A549 (cell line): ENCODE measurements at regions not wholly inside any gene's neighbourhood (a gene's known extent, or its start where the extent isn't known, plus 50 kb on each side); places are given as distances from the start of the nearest gene placed in this dataset.

ENCODE experiments used
- ATAC-seq, 2 experiments: fragments of 200-7000 bp in 1 of 2; fragments of >200 bp in 1 of 2; cut with Nextera tagmentation in 1 of 2; cut with Tn5 transposase in 1 of 2; 3 replicates each; pipeline versions ENCODE4 v1.8.0 to v1.9.1; 2018 to 2020; ENCODE audit warnings: mild to moderate bottlenecking in 1 of 2, moderate library complexity in 1 of 2
- CTCF ChIA-PET: fragments of 300-600 bp; sonication (Branson Sonifier 250); formaldehyde crosslinking; extraction: SDS; loops from one replicate; lab custom pipeline; 2021; ENCODE audit warnings: antibody characterized with exemption, inconsistent platforms; lab: Yijun Ruan, JAX
- POLR2A ChIA-PET: fragments of 350-600 bp; formaldehyde crosslinking; extraction: SDS; loops from one replicate; lab custom pipeline; 2021; ENCODE audit warnings: antibody characterized with exemption, inconsistent platforms; lab: Yijun Ruan, JAX
- DNase-seq, 2 experiments: peaks; one replicate each; pipeline versions ENCODE4 v3.0.0 to v3.0.0-alpha.2; 2011 to 2016; ENCODE audit warnings: low read depth in 1 of 2, low spot score in 1 of 2
- FAIRE-seq: peaks from 2 replicates; lab custom pipeline; 2011; peaks lifted over from hg19 to GRCh38; lab: Jason Lieb, UNC
- H3K27ac ChIP-seq, 2 experiments: fragments of >200 bp; sonication (Bioruptor Twin); formaldehyde crosslinking; 3 replicates each; pipeline ENCODE4 v1.5.1; 2016 to 2017
- H3K4me1 ChIP-seq: fragments of >200 bp; sonication (Bioruptor Twin); formaldehyde crosslinking; 3 replicates; pipeline ENCODE4 v1.6.1; 2016
- H3K4me2 ChIP-seq: fragments of >200 bp; sonication (Bioruptor Twin); formaldehyde crosslinking; 3 replicates; pipeline ENCODE4 v1.6.1; 2016
- H3K4me3 ChIP-seq: fragments of >200 bp; sonication (Bioruptor Twin); formaldehyde crosslinking; 3 replicates; pipeline ENCODE4 v1.5.1; 2016
- H3K9me3 ChIP-seq: fragments of >200 bp; sonication (Bioruptor Twin); formaldehyde crosslinking; 3 replicates; pipeline ENCODE4 v1.6.1; 2016
- CBX8 ChIP-seq: fragments of 200-600 bp; sonication (generic); IDR thresholded peaks from 2 replicates; pipeline ENCODE4 v1.6.1; 2016
- ESRRA ChIP-seq: fragments of 150-350 bp; IDR thresholded peaks from 2 replicates; pipeline ENCODE4 v1.6.1; 2014; ENCODE audit warnings: mild to moderate bottlenecking, low read length, borderline replicate concordance
- FOXS1 ChIP-seq: fragments of 250-450 bp; sonication (Bioruptor Pico); IDR thresholded peaks from 2 replicates; pipeline ENCODE4 v1.5.0; 2020; ENCODE audit warnings: mild to moderate bottlenecking, moderate library complexity
- GATA3 ChIP-seq: IDR thresholded peaks from 2 replicates; pipeline ENCODE4 v1.6.1; 2012; ENCODE audit warnings: borderline replicate concordance
- HDAC2 ChIP-seq: fragments of 200-600 bp; sonication (generic); IDR thresholded peaks from 2 replicates; pipeline ENCODE4 v1.6.1; 2016
- HOXB5 ChIP-seq: fragments of 250-450 bp; sonication (Bioruptor Pico); IDR thresholded peaks from 2 replicates; pipeline ENCODE4 v1.5.0; 2020; ENCODE audit warnings: mild to moderate bottlenecking, moderate library complexity
- JUN ChIP-seq, 2 experiments: fragments of >200 bp; sonication (Bioruptor Twin); formaldehyde crosslinking; IDR thresholded peaks; 2 replicates in 1 of 2; 3 replicates in 1 of 2; pipeline ENCODE4 v1.6.1; 2016 to 2017
- KDM1A ChIP-seq: fragments of 200-600 bp; sonication (generic); IDR thresholded peaks from 2 replicates; pipeline ENCODE4 v1.6.1; 2016; ENCODE audit warnings: low read depth, mild to moderate bottlenecking
- MYC ChIP-seq: IDR thresholded peaks from 2 replicates; pipeline ENCODE4 v1.6.1; 2012; ENCODE audit warnings: mild to moderate bottlenecking, inconsistent platforms, low read length, improper control_type of control experiment, borderline replicate concordance
- POLR2AphosphoS2 ChIP-seq: conservative IDR thresholded peaks from 2 replicates; pipeline ENCODE4 v1.6.1; 2012; ENCODE audit warnings: low read length, improper control_type of control experiment, inconsistent platforms
- RAD21 ChIP-seq, 2 experiments: fragments of >200 bp in 1 of 2; sonication (Bioruptor Twin) in 1 of 2; formaldehyde crosslinking in 1 of 2; IDR thresholded peaks in 1 of 2; conservative IDR thresholded peaks in 1 of 2; 2 replicates in 1 of 2; 3 replicates in 1 of 2; pipeline ENCODE4 v1.6.1; 2012 to 2018; ENCODE audit warnings: inconsistent platforms in 1 of 2
- TFCP2L1 ChIP-seq: fragments of 250-450 bp; sonication (Bioruptor Pico); IDR thresholded peaks from 2 replicates; pipeline ENCODE4 v1.5.0; 2021; ENCODE audit warnings: mild to moderate bottlenecking
- ZC3H11A ChIP-seq: fragments of 450-650 bp; IDR thresholded peaks from 2 replicates; pipeline ENCODE4 v1.6.1; 2014; ENCODE audit warnings: antibody characterized with exemption, mild to moderate bottlenecking
- ZFP36 ChIP-seq: fragments of 450-650 bp; IDR thresholded peaks from 2 replicates; pipeline ENCODE4 v1.6.1; 2014; ENCODE audit warnings: borderline replicate concordance; ENCODE audit not compliant: partially characterized antibody
- ZSCAN20 ChIP-seq: fragments of 250-450 bp; sonication (Bioruptor Pico); IDR thresholded peaks from 2 replicates; pipeline ENCODE4 v1.8.0; 2022; ENCODE audit warnings: mild to moderate bottlenecking, moderate library complexity
- WGBS: methylation state at CpG from one replicate; pipeline ENCODE4 v1.1.6; 2017; ENCODE audit errors: missing lambda C conversion rate; 5-methylcytosine and 5-hydroxymethylcytosine counted together

GRCh38 chr3:19641408-19641807 is 292.6 kb downstream of the EFHB start:
- H3K4me1 ChIP-seq, result no peaks in the 10 kb centered on the region
- no peak overlapping the region for H3K4me2 ChIP-seq
- H3K9me3 ChIP-seq, result peaks cover 5% of the 10 kb centered on the region; the same call in 1 of the 3 replicates
- ATAC-seq (no peak), DNase-seq (no peak), FAIRE-seq (no peak)
- H3K4me3 ChIP-seq, result no peak overlapping the region
- POLR2A ChIA-PET, result no interaction called here
- CTCF ChIA-PET, result no interaction called here
- no peak overlapping the region for H3K27ac ChIP-seq
- TF ChIP-seq MYC, result no peak
- TF ChIP-seq FOXS1, result no peak
- no peak for TF ChIP-seq HDAC2
- no peak for TF ChIP-seq ZFP36
- TF ChIP-seq ESRRA, result no peak
- no peak for TF ChIP-seq POLR2AphosphoS2
- 2% methylated on average over 2 of the region's 2 CpGs for WGBS

- POLR2A ChIA-PET, result no interaction called here
- no peak overlapping the region for H3K4me3 ChIP-seq
- 14% methylated on average over 5 of the region's 5 CpGs for WGBS
- H3K4me1 ChIP-seq, result no peaks in the 10 kb centered on the region
- no peak overlapping the region for H3K4me2 ChIP-seq
- no peak overlapping the region for H3K27ac ChIP-seq
- ATAC-seq (no peak), FAIRE-seq (no peak), DNase-seq (no peak)
- CTCF ChIA-PET, result interaction anchor here (0.6 kb wide), 1 partner anchor 159 kb away, joined by 3 read pairs; no protein-coding TSS in a partner anchor
- H3K9me3 ChIP-seq, result no peaks in the 10 kb centered on the region
- no peak for TF ChIP-seq RAD21 (conservative IDR thresholded peaks at IDR 0.05 in 1 of 2, IDR thresholded peaks at IDR 0.05 in 1 of 2)
Observed at GRCh38 chr3:19632099-19633074, 301.6 kb downstream of the EFHB start.

- ATAC-seq (no peak), DNase-seq (no peak)
- WGBS, result 0% methylated on average over 2 of the region's 2 CpGs
- Histone ChIP-seq H3K27ac (no peak overlapping the region), H3K4me1 (no peaks in the 10 kb centered on the region)
- TF ChIP-seq HDAC2, result no peak
- TF ChIP-seq, all 56 proteins: peak for 0
- no peaks in the 10 kb centered on the region for H3K9me3 ChIP-seq
- no peak for FAIRE-seq
- no peak overlapping the region for H3K4me2 ChIP-seq
- no peak overlapping the region for H3K4me3 ChIP-seq
- ChIA-PET POLR2A (no interaction called here), CTCF (no interaction called here)
Observed at GRCh38 chr3:19598870-19599269, 335.1 kb downstream of the EFHB start.

- FAIRE-seq (no peak), ATAC-seq (no peak), DNase-seq (no peak)
- POLR2A ChIA-PET, result no interaction called here
- Histone ChIP-seq H3K4me1 (no peaks in the 10 kb centered on the region), H3K9me3 (no peaks in the 10 kb centered on the region), H3K4me2 (no peak overlapping the region), H3K4me3 (no peak overlapping the region), H3K27ac (no peak overlapping the region)
- 0% methylated on average over 1 of the region's 1 CpG for whole genome bisulfite sequencing
- CTCF ChIA-PET, result no interaction called here
- TF ChIP-seq GATA3 (no peak), ZC3H11A (no peak), KDM1A (no peak), ZSCAN20 (CRISPR knock-in tag) (no peak)
Observed at GRCh38 chr3:19596408-19596807, 337.6 kb downstream of the EFHB start.

GRCh38 chr3:19595884-19596283 is 338.1 kb downstream of the EFHB start:
- CTCF ChIA-PET, result no interaction called here

More at GRCh38 chr3:19595884-19596283, 338.1 kb downstream of the EFHB start:
- POLR2A ChIA-PET, result no interaction called here
- WGBS, result 0% methylated on average over 1 of the region's 1 CpG
- DNase-seq (no peak), FAIRE-seq (no peak), ATAC-seq (no peak)
- no peak overlapping the region for H3K27ac ChIP-seq
- no peaks in the 10 kb centered on the region for H3K9me3 ChIP-seq
- H3K4me1 ChIP-seq, result no peaks in the 10 kb centered on the region
- H3K4me3 ChIP-seq, result no peak overlapping the region
- no peak overlapping the region for H3K4me2 ChIP-seq
- TF ChIP-seq ESRRA (no peak), KDM1A (no peak), JUN (IDR thresholded peaks at IDR 0.05) (no peak), CBX8 (no peak), TFCP2L1 (CRISPR knock-in tag) (no peak), HOXB5 (no peak), GATA3 (no peak)
